PC-9 (cell line): ENCODE measurements at regions not wholly inside any gene's neighbourhood (a gene's known extent, or its start where the extent isn't known, plus 50 kb on each side); places are given as distances from the start of the nearest gene placed in this dataset.

Source experiments
- BruUV-seq: library from RNA; stranded (reverse); fragments of 400-500 nt; replicated peaks from 2 replicates; lab custom pipeline; 2021; lab: Mats Ljungman, UMichigan
- CTCF ChIA-PET: fragments of 300-600 bp; sonication (Branson Sonifier 250); formaldehyde crosslinking; loops from one replicate; lab custom pipeline; 2022; ENCODE audit warnings: antibody characterized with exemption; lab: Charles Lee
- POLR2A ChIA-PET: fragments of 300-600 bp; sonication (Branson Sonifier 250); formaldehyde crosslinking; loops from one replicate; lab custom pipeline; 2022; ENCODE audit warnings: antibody characterized with exemption; ENCODE audit not compliant: unreplicated experiment; lab: Charles Lee
- DNase-seq, 2 experiments: peaks; one replicate each; pipeline versions ENCODE4 v3.0.0 to v3.0.0-alpha.2; 2015 to 2022; ENCODE audit warnings: mixed read lengths in 1 of 2
- H2AFZ ChIP-seq: fragments of 200-600 bp; sonication (generic); 2 replicates; pipeline ENCODE4 v1.8.1; 2017; ENCODE audit warnings: antibody characterized with exemption
- H3F3A ChIP-seq: fragments of 200-600 bp; sonication (generic); 2 replicates; pipeline ENCODE4 v1.8.1; 2017; ENCODE audit warnings: antibody characterized with exemption, mild to moderate bottlenecking, low read depth; ENCODE audit not compliant: insufficient read depth
- H3K27ac ChIP-seq: fragments of 200-600 bp; sonication (generic); 2 replicates; pipeline ENCODE4 v1.6.1; 2016; ENCODE audit warnings: mixed run types
- H3K27me3 ChIP-seq: fragments of 200-600 bp; sonication (generic); 2 replicates; pipeline ENCODE4 v1.6.1; 2016; ENCODE audit warnings: low read depth, mixed run types; ENCODE audit not compliant: insufficient read depth
- H3K36me3 ChIP-seq: fragments of 200-600 bp; sonication (generic); 2 replicates; pipeline ENCODE4 v1.6.1; 2016; ENCODE audit warnings: low read depth, mixed run types
- H3K4me1 ChIP-seq: fragments of 200-600 bp; sonication (generic); replicated peaks from 2 replicates; pipeline ENCODE4 v1.6.1; 2016; ENCODE audit warnings: mixed run types; ENCODE audit not compliant: insufficient read depth
- H3K4me2 ChIP-seq: fragments of 200-600 bp; sonication (generic); 2 replicates; pipeline ENCODE4 v1.6.1; 2017; ENCODE audit warnings: mixed run types
- H3K4me3 ChIP-seq: fragments of 200-600 bp; sonication (generic); 2 replicates; pipeline ENCODE4 v1.6.1; 2016; ENCODE audit warnings: mixed run types
- H3K79me2 ChIP-seq: fragments of 200-600 bp; sonication (generic); 2 replicates; pipeline ENCODE4 v1.6.1; 2017; ENCODE audit warnings: low read depth, mixed run types
- H3K9me2 ChIP-seq: fragments of 200-600 bp; sonication (generic); 2 replicates; pipeline ENCODE4 v1.8.1; 2017; ENCODE audit warnings: mild to moderate bottlenecking; ENCODE audit not compliant: insufficient read depth
- H3K9me3 ChIP-seq: fragments of 200-600 bp; sonication (generic); 2 replicates; pipeline ENCODE4 v1.8.1; 2016; ENCODE audit warnings: low read depth; ENCODE audit not compliant: insufficient read depth
- H4K20me1 ChIP-seq: fragments of 200-600 bp; sonication (generic); 2 replicates; pipeline ENCODE4 v1.8.1; 2017; ENCODE audit not compliant: insufficient read depth
- CTCF ChIP-seq: fragments of 200-600 bp; sonication (generic); conservative IDR thresholded peaks from 2 replicates; pipeline ENCODE4 v1.6.1; 2017; ENCODE audit warnings: mixed run types, antibody characterized with exemption, mild to moderate bottlenecking, moderate library complexity
- EZH2 ChIP-seq: fragments of 200-600 bp; sonication (generic); IDR thresholded peaks from 2 replicates; pipeline ENCODE4 v1.8.0; 2017; ENCODE audit warnings: antibody characterized with exemption, low read depth
- intact Hi-C: fragments of 100-400 bp; cut with micrococcal nuclease; formaldehyde crosslinking; loops from one replicate; pipeline ENCODE4 v1.10.0; 2022; ENCODE audit not compliant: unreplicated experiment

GRCh38 chr14:98956661-98957060, 315.3 kb downstream of the BCL11B start:
- intact Hi-C loops = no loop called here
- Histone ChIP-seq H3K27me3 (peaks cover 22% of the 10 kb centered on the region), H3K4me3 (no peak overlapping the region), H3K9me3 (no peaks in the 10 kb centered on the region), H2AFZ (no peak overlapping the region), H4K20me1 (no peaks in the 10 kb centered on the region), H3K36me3 (no peaks in the 10 kb centered on the region), H3K9me2 (no peaks in the 10 kb centered on the region), H3K4me1 (no peaks in the 10 kb centered on the region), H3K79me2 (no peaks in the 10 kb centered on the region), H3F3A (no peaks in the 10 kb centered on the region), H3K27ac (no peak overlapping the region), H3K4me2 (no peak overlapping the region)
- no TSS peak for BruUV-seq
- TF ChIP-seq CTCF (no peak), EZH2 (no peak)
- no peak for DNase-seq
- ChIA-PET POLR2A (no interaction called here), CTCF (no interaction called here)

- DNase-seq = no peak
- no TSS peak for BruUV-seq
- Histone ChIP-seq H3F3A (no peaks in the 10 kb centered on the region), H3K79me2 (no peaks in the 10 kb centered on the region), H3K36me3 (no peaks in the 10 kb centered on the region), H3K27ac (no peak overlapping the region), H3K27me3 (peaks cover 22% of the 10 kb centered on the region), H3K4me1 (no peaks in the 10 kb centered on the region), H4K20me1 (no peaks in the 10 kb centered on the region), H2AFZ (no peak overlapping the region), H3K4me3 (no peak overlapping the region), H3K9me2 (no peaks in the 10 kb centered on the region), H3K4me2 (no peak overlapping the region), H3K9me3 (no peaks in the 10 kb centered on the region)
- ChIA-PET CTCF (no interaction called here), POLR2A (no interaction called here)
- intact Hi-C loops = no loop called here
- TF ChIP-seq CTCF = no peak
- no peak for TF ChIP-seq EZH2
Observed at GRCh38 chr14:98957211-98958047, 314.6 kb downstream of the BCL11B start.

- CTCF ChIA-PET = no interaction called here
- H3K4me2 ChIP-seq = no peak overlapping the region
Observed at GRCh38 chr14:98958048-98958631, 313.9 kb downstream of the BCL11B start.

More at GRCh38 chr14:98958048-98958631, 313.9 kb downstream of the BCL11B start:
- Histone ChIP-seq H3K9me3 (no peaks in the 10 kb centered on the region), H3K4me3 (no peak overlapping the region), H3K79me2 (no peaks in the 10 kb centered on the region), H3K9me2 (no peaks in the 10 kb centered on the region), H3K36me3 (no peaks in the 10 kb centered on the region), H3K4me1 (no peaks in the 10 kb centered on the region), H3K27me3 (peaks cover 22% of the 10 kb centered on the region), H4K20me1 (no peaks in the 10 kb centered on the region), H3K27ac (no peak overlapping the region), H3F3A (no peaks in the 10 kb centered on the region), H2AFZ (no peak overlapping the region)
- BruUV-seq = no TSS peak
- TF ChIP-seq EZH2 = no peak
- no peak for TF ChIP-seq CTCF
- DNase-seq = no peak
- intact Hi-C loops = no loop called here
- POLR2A ChIA-PET = no interaction called here
